GM12872 (cell line): ENCODE measurements at regions not wholly inside any gene's neighbourhood (a gene's known extent, or its start where the extent isn't known, plus 50 kb on each side); places are given as distances from the start of the nearest gene placed in this dataset.

Experiments used
- TF ChIP-seq, protein P1 (sequence below): IDR thresholded peaks from 3 replicates; pipeline ENCODE4 v1.5.1; 2011; ENCODE audit warnings: low read depth, mild to moderate bottlenecking, low read length, moderate library complexity; ENCODE audit not compliant: insufficient read depth

DNA sequence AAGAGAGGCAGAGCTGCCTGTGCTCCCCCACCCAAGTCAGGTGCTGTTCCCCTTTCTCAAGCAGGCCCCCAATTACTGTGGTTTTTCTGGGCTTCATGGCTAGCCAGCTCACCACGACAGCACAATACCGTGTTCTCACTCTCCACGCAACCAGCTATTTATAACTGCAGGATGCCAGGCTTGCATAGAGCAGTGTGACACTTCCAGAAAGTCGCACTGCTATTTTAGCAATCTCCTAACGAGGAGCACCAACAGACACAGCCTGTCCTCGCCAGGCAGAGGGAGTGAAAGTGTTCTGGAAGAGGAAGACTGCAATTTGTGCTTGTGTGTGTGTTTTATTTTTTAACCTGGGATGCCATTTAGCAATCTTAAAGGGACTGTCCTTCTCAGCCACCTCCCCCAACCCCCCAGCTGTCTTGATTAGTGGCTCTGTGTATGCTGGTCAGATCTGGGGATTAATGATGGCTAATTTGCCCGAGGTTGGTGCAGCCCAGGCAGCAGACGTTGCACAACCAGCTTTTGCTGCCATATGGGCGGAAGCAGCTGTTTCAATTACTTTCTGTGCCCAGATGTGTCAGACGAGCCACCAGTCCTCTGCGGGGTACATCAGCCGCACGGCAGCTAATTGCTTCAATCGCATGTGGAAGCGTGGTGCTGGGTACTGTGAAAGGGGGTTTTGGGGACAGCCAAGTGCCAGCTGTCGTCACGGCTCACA lies 268.0 kb upstream of the ARRDC4 start:
- TF ChIP-seq, protein P1, sequence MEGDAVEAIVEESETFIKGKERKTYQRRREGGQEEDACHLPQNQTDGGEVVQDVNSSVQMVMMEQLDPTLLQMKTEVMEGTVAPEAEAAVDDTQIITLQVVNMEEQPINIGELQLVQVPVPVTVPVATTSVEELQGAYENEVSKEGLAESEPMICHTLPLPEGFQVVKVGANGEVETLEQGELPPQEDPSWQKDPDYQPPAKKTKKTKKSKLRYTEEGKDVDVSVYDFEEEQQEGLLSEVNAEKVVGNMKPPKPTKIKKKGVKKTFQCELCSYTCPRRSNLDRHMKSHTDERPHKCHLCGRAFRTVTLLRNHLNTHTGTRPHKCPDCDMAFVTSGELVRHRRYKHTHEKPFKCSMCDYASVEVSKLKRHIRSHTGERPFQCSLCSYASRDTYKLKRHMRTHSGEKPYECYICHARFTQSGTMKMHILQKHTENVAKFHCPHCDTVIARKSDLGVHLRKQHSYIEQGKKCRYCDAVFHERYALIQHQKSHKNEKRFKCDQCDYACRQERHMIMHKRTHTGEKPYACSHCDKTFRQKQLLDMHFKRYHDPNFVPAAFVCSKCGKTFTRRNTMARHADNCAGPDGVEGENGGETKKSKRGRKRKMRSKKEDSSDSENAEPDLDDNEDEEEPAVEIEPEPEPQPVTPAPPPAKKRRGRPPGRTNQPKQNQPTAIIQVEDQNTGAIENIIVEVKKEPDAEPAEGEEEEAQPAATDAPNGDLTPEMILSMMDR: no peak

DNA sequence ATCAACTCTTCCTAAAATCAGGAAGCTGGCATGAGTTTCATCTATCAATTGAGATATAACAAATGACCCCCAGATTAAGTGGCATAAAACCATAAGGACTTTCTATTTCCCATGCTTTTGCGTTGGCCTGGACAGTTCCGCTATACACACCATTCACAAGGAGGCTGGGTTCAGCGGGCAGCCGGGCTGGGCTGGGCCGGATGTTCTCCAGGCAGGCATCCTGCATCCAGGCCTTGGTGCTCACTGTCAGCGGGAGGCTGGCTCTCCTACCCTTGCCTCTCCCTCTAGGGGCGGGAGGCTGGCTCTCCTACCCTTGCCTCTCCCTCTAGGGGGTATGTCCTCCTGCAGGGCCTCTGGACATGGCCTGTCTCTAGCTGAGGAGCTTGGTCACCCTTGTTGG lies 266.0 kb upstream of the ARRDC4 start:
- TF ChIP-seq, protein P1: no peak

DNA sequence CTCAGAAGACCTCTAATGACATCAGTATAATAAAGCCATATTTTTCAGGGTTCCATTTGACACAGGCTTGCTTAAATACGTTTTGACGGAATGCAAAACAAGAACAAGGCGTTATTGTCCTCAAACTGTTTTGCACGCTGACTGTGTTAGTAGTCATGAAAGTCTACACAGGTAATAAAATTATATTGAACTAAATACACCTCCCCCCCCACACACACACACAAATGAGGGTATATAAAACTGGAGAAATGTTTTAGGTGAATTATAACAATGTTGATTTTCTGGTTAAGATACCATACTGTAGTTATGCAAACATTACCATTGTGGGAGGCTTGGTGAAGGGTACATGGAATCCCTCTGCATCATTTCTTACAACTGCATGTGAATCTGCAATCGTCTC lies 257.1 kb upstream of the ARRDC4 start:
- TF ChIP-seq, protein P1: no peak

DNA sequence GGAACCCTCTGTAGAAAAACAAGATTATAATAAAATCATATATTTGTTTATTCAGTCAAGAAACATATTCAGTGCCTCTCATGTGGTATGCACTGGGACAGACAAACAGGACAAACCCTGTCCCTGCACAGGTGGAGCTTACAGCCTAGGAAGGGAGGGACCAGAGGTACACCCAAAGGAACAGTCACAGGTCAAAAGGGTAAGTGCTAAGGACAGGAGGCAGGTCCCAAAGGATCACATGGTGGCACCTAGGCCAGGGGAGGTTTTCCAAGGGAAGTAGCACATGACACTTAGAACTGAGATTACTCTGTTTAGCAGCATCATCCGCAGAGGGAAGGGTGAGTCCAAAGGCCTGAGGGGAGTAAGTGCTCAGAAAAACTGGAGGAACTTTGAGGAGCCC lies 254.4 kb upstream of the ARRDC4 start:
- TF ChIP-seq, protein P1: no peak

DNA sequence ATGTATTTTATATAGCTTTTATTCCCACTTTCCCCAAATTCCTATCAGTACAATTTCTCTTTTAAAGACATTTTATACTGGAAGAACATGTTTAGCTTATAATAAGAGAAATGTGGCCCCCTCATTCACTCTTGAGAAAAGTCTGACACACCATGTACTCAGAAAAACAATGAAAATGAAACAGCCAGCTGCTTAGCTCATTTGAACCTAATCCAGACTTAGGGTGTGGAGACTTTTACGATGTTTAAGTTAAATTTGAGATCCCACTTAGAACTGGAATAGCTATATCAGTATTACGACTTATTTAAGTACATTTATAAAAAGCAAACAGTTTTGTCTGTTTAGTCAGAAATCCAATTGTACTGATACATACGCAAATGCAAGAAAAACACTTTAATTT lies 252.3 kb upstream of the ARRDC4 start:
- TF ChIP-seq, protein P1: no peak

DNA sequence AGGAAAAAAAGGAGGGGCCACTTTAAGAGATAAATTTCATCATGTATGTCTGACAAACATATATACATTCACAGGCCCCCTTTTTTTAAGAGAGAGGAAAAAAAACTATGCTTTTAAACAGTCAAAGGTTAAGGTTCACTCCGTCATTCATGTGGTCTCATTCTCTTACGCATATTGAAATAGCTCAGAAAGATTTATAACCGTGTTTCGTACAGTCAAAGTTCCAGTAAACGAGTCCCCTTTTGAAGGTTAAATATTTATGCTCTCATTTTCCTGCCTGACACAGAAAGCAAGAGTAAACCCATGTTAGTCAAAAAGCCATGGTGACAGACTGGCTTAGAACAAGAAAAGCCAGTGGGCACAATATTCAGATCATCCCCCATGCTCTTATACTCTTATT lies 248.0 kb upstream of the ARRDC4 start:
- TF ChIP-seq, protein P1: no peak

DNA sequence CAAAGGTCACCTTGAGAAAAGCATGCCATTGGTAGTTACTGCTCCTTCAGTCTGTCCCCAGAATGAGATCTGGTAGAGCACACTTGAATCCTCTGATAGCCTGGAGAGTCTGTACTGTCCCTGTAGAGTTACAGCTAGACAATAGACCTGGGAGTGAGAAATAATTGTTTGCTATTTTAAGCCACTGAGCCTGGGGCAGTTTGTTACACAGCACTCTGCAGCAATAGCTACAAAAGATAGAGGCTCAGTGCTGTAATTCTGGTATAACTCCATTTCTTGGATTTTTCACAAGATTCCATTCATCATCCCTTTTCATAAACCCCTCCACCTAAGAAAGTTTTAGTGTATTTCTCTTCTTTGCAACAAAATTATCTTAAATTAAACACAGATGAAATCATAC lies 242.7 kb upstream of the ARRDC4 start:
- TF ChIP-seq, protein P1: no peak
